ENCODE measurements at regions not wholly inside any gene's neighbourhood (a gene's known extent, or its start where the extent isn't known, plus 50 kb on each side); places are given as distances from the start of the nearest gene placed in this dataset.

DNA sequence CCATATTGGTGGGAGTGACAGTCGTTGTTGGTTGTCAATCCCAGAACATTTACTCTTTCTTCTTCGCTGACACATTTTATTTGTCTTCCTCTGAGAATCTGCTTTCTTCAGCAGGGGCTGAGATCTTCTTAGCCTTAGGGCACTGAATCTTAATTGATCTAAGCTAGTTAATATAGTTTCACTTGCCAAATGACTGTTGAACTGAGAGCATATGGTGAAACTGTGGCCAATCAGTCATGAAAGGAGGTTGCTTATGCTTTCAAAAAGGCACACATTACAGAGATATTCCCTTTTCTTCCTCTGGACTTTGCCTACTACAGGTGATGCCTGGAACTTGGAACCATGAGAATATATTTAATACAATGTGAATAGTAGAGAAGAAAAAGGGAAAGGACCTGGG is 60.0 kb upstream of the KIAA0040 start:
- TF ChIP-seq POLR2A (IDR thresholded peaks at IDR 0.05; ENCODE audit: low read depth, low read length) (no peak), POLR2AphosphoS5 (IDR thresholded peaks at IDR 0.05; ENCODE audit: low read depth, low read length) (no peak)

Data from GM12892 (cell line).